ENCODE measurements at regions not wholly inside any gene's neighbourhood (a gene's known extent, or its start where the extent isn't known, plus 50 kb on each side); places are given as distances from the start of the nearest gene placed in this dataset.

DNA sequence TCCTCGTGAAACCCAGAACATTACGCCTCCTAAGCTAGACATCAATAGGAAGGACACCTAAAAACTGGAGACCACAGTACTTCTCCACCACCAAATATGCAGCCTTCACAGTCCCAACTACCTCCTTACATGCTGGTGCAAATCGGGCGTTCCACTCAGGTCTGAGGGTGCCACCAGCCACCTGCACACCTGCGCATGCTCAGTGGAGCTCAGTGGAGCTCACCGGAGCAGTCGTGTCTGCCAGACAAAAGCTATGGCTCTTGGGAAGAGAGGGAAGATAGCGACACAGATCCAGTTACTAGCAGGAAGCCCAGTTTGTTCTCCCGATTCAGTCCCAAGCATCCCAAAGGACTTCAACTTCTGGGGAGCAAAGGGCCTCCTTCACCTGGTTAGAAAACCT, 237.1 kb downstream of the TSHZ3 start:
- H4K5ac ChIP-seq (ENCODE audit: insufficient read length, low read depth, low read length), result no peak overlapping the region
- no peaks in the 10 kb centered on the region for H4K20me1 ChIP-seq (replicated peaks in 1 of 2; ENCODE audit: control insufficient read depth in 1 of 2, insufficient read depth in 2 of 2, low read length in 2 of 2)
- H3K4me2 ChIP-seq (ENCODE audit: insufficient read depth in 1 of 2, low read depth in 2 of 2, low read length in 2 of 2), result no peak overlapping the region
- H3K36me3 ChIP-seq (ENCODE audit: control insufficient read depth in 2 of 4, insufficient read depth in 4 of 4, low read length in 3 of 4), result no peaks in the 10 kb centered on the region
- no peak overlapping the region for H2AK5ac ChIP-seq (ENCODE audit: low read depth, low read length)
- H4K8ac ChIP-seq (ENCODE audit: extremely low read depth, insufficient read depth, low read length), result no peak overlapping the region
- H2BK5ac ChIP-seq (ENCODE audit: low read depth, low read length), result no peak overlapping the region
- 0 out of 2 replicates have a peak overlapping the region, but pooled peaks have one; percentile 0 for H2AFZ ChIP-seq (ENCODE audit: low read length)
- no peak for FAIRE-seq
- POLR2A ChIA-PET (ENCODE audit: partially characterized antibody), result no interaction called here
- no peak overlapping the region for H3K14ac ChIP-seq (ENCODE audit: insufficient read length)
- H2BK12ac ChIP-seq (ENCODE audit: low read depth, low read length), result no peak overlapping the region
- H3K27me3 ChIP-seq (replicated peaks in 1 of 4; ENCODE audit: control insufficient read depth in 3 of 4, extremely low read depth in 1 of 4, insufficient read depth in 3 of 4, low read length in 3 of 4), result no peaks in the 10 kb centered on the region
- no peak overlapping the region for H4K91ac ChIP-seq (replicated peaks; ENCODE audit: insufficient read length, low read length)
- H3K9ac ChIP-seq (replicated peaks in 1 of 4; ENCODE audit: extremely low read depth in 1 of 4, low read depth in 3 of 4, low read length in 3 of 4), result no peak overlapping the region
- H3K79me2 ChIP-seq (ENCODE audit: control insufficient read depth in 1 of 2, insufficient read depth in 2 of 2, low read length in 2 of 2), result no peaks in the 10 kb centered on the region
- no peak overlapping the region for H2BK20ac ChIP-seq (ENCODE audit: low read length)
- H3K56ac ChIP-seq (replicated peaks; ENCODE audit: insufficient read length, low read depth, low read length), result no peak overlapping the region
- H2BK15ac ChIP-seq (ENCODE audit: low read length), result no peak overlapping the region
- no peak overlapping the region for H2BK120ac ChIP-seq (replicated peaks; ENCODE audit: low read depth, low read length)
- H3K4ac ChIP-seq (replicated peaks; ENCODE audit: insufficient read length, low read depth, low read length), result no peak overlapping the region
- peaks cover 0 to under 1% (median 0%) of the 10 kb centered on the region in 4 experiments; a peak in 1 of 7 replicates for H3K4me1 ChIP-seq (replicated peaks in 1 of 4; ENCODE audit: control insufficient read depth in 3 of 4, insufficient read depth in 4 of 4, low read length in 3 of 4)
- H3K27ac ChIP-seq (ENCODE audit: low read depth, low read length), result no peak overlapping the region
- CTCF ChIA-PET (ENCODE audit: partially characterized antibody), result no interaction called here
- no peak for TF ChIP-seq EGR1 (IDR thresholded peaks at IDR 0.05; ENCODE audit: borderline replicate concordance, low read depth, low read length)
- no peaks in the 10 kb centered on the region for H3K9me3 ChIP-seq (ENCODE audit: insufficient read depth in 2 of 2, low read depth in 1 of 2, low read length in 1 of 2)
- H3K18ac ChIP-seq (ENCODE audit: extremely low read depth, low read length), result no peak overlapping the region
- whole genome bisulfite sequencing, 2 experiments (ENCODE audit: extremely low coverage in 1 of 2, insufficient coverage in 1 of 2, insufficient read length in 1 of 2, insufficient replicate concordance in 2 of 2, low coverage in 1 of 2, low lambda C conversion rate in 2 of 2, missing lambda C conversion rate in 1 of 2), result 81% methylated on average over 9 of the region's 9 CpGs; no CpG with 5 or more reads in 1 of the 2 experiments
- H3K23me2 ChIP-seq (ENCODE audit: low read depth, low read length), result no peaks in the 10 kb centered on the region
- no peak overlapping the region for H3K4me3 ChIP-seq (ENCODE audit: extremely low read depth in 1 of 4, insufficient read depth in 2 of 4, low read depth in 3 of 4, low read length in 4 of 4)
- no peaks in the 10 kb centered on the region for H3K79me1 ChIP-seq (ENCODE audit: low read depth, low read length)
- no peak overlapping the region for H3K23ac ChIP-seq (ENCODE audit: insufficient read length)
- DNase-seq (ENCODE audit: low read depth in 1 of 2, low spot score in 2 of 2), result no peak
